Stimulated activated CD4-positive, alpha-beta T cell treated with anti-CD3 and anti-CD28 coated beads, Interleukin-1b, Interleukin-23, amount 100 ng/mL, for 1 hour (primary cell): ENCODE measurements at regions not wholly inside any gene's neighbourhood (a gene's known extent, or its start where the extent isn't known, plus 50 kb on each side); places are given as distances from the start of the nearest gene placed in this dataset.

Source experiments
- DNase-seq, 2 donors: peaks; one replicate each; pipeline ENCODE4 v3.0.0-alpha.2; 2020; ENCODE audit warnings: low read depth in 2 of 2

GRCh38 chr1:209375671-209376365 is 207.7 kb upstream of the CAMK1G start:
- no peak for DNase-seq

GRCh38 chr1:209376774-209377173 is 206.7 kb upstream of the CAMK1G start:
- DNase-seq = no peak

- DNase-seq = no peak
These were observed 205.5 kb upstream of the CAMK1G start for GRCh38 chr1:209377995-209378394.

DNA sequence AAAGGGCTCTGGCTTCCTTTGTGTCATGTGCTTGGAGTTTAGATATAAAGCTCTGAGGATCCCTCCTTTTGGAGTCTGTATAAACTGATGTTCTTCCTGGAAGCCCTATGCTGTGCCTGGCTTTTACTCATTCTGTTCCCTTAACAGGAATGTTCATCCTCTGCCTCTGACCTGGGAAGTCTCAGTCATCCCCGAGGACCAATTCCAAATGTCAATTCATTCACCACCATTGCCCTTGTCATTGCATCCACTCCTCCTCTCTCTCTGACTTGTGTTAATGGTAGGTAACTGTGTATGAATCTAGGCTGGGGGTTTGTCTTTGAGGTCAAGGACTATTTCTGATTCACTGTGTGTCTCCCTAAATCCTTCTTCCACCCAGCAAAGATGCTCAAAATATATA is 204.2 kb upstream of the CAMK1G start:
- DNase-seq = no peak

DNA sequence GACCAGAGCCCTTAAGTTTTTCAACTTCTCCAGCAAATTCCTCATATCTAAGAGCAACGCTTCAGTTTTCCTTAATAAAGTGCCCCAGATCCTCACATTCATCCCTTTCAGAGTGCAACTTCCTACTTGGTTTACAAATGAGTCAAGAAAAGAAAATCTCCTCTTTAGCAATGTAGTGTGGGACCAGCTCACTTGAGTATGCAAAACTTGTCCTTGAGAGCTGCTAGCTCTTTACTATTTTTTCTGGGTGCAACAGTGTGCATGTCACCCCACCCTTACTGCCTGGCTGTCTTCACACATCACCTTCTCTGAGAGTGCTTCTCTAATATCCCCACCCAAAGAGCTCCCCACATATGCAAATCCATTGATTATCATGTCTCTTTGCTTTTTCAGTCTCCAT is 203.1 kb upstream of the CAMK1G start:
- no peak for DNase-seq

GRCh38 chr1:209382231-209383100 is 201.0 kb upstream of the CAMK1G start:
- no peak for DNase-seq

DNA sequence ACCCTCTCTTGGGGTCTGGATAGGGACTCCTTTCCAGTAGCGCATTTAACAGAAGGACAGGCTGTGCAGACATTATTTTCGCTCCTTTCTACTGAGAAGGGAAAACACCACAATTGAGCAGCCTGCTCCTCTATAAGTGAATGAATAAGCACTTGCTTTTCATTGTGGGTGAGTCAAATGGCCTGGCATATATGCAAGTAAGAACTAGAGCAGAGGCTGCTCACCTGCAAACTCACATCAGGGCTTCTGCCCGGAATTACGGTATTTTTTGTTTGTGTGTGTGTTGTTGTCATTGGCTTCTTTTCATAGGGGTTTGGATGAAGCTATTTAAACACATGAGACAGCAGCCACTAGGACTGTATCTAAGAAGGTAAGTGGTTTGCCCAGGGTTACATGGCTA is 200.1 kb upstream of the CAMK1G start:
- DNase-seq = no peak

GRCh38 chr1:209383907-209384709 is 199.4 kb upstream of the CAMK1G start:
- no peak for DNase-seq

GRCh38 chr1:209384710-209385550 is 198.6 kb upstream of the CAMK1G start:
- DNase-seq = no peak

DNA sequence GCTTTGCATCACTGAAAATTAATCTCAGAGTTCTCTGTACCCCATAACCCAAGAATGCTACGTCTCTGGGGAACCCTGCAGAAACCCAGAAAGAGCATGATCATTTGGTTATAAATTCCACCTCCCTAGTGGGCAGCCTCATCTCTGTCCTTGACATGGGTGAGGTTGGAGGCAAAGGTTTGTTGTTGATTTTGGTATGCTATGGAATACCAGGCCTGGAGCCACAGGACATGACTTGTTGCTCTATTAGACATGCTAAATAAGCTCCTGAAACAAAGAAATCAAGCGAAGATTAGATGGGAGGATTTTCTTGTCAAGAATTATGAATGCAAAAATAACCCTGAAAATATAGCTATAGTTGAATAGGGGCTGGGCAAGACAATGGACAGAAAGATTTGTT is 197.4 kb upstream of the CAMK1G start:
- no peak for DNase-seq

DNA sequence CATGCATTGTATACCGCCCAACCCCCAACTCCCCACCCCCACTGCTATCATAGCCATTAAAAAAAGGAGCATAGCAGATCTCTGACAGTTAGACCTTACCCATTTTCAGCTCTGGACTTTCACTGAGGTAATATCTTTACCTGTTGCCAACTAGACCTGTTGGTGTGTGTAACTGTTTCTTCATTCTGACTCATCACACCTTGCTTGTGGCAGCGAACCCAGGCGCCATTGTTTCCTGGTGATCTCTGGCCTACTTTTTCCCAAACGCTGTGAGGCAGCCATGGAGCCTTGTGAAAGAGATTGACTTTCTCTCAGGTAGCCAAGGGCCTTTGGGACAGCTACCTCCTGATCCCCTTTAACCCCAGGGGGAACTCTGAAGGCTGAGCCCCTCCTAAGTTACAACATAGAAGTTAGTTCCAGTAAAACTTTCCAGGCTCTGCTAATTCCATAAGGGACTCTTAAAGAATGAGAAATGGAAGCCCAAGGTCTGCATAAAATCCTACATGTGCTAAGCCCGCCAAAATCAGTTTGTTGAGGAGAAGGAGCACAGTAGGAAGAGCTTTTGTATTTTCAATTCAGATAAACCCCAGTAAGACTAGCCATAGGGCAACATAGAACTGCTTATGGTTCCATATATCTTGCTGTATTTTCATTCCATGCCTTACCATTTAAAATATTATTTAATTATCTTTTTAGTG is 196.1 kb upstream of the CAMK1G start:
- DNase-seq = no peak

GRCh38 chr1:209387969-209388329 is 195.6 kb upstream of the CAMK1G start:
- no peak for DNase-seq

GRCh38 chr1:209388358-209388757 is 195.2 kb upstream of the CAMK1G start:
- DNase-seq = no peak

- DNase-seq = no peak
These were observed 194.3 kb upstream of the CAMK1G start for GRCh38 chr1:209389258-209389657.

GRCh38 chr1:209389975-209390374 is 193.5 kb upstream of the CAMK1G start:
- DNase-seq = no peak

DNA sequence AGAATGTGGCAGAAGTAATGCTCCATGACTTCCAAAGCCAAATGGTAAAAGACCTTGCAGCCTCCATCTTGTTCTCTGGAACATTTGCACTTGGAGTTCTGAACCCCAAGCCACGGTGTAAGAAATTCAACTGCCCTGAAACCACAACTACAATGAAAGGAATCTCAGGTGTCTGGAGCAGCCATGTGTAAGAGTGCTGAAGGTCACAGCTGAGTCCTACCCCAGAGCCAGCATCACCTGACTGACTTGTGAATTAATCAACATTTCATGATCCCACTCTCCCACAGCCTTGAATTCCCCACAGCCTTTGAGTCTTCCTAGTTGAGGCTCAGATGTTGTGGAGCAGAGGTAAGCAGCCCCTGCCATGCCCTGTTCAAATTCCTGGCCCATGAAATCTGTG is 192.8 kb upstream of the CAMK1G start:
- DNase-seq = no peak

GRCh38 chr1:209391792-209392191 is 191.7 kb upstream of the CAMK1G start:
- DNase-seq = no peak

DNA sequence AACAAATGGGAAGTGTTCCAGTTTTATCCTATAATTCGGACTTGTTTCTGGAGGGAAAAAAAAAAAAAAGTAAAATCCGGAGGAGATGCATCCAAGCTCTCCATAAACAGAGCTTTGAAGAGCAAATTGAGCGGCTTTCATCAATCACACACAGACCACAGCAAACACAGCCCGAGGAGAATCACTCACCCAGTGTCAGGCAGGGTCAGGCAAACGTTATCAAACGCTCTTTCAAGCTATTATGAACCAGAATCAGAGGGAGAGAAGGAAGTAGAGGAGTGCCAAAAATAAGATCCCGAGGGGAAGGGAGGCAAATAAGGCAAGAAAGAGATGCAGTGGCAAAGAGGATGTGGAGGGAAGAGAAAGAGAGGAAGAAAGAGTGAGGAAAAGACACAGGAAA is 188.3 kb upstream of the CAMK1G start:
- DNase-seq = no peak

GRCh38 chr1:209397371-209397770 is 186.1 kb upstream of the CAMK1G start:
- DNase-seq = no peak

DNA sequence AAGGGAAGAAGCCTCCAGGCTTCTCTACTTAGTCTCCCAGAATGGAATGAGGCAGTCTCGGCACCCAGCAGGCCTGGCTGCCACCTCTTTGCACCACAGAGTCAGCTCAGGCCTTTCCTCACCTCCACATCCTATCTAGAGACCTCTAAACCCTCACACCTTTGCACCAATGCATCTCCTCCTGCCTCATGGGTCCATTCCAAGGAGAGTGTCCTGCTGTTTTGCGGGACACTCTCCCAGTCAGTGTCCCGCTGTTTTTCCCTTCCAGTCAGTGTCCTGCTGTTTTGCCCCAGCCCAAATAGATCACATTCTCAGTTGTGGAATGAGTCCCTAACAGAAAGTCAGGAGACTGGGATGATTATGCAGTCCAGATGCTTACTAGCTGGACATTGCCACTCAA is 185.6 kb upstream of the CAMK1G start:
- no peak for DNase-seq
